Neural cell (in vitro differentiated cells): ENCODE measurements at regions not wholly inside any gene's neighbourhood (a gene's known extent, or its start where the extent isn't known, plus 50 kb on each side); places are given as distances from the start of the nearest gene placed in this dataset.

Experiments used
- H2AFZ ChIP-seq: fragments of 200-600, 300-800 bp; sonication (generic), shearing (Covaris generic); 2 replicates; pipeline ENCODE4 v1.6.0; 2014; ENCODE audit warnings: low read depth, mild to moderate bottlenecking, antibody characterized with exemption, low read length, moderate library complexity
- H3F3A ChIP-seq: fragments of 200-600 bp; shearing (Covaris generic); 2 replicates; pipeline ENCODE4 v1.6.1; 2016; ENCODE audit warnings: mild to moderate bottlenecking, moderate library complexity, mixed read lengths, antibody characterized with exemption, low read length; ENCODE audit not compliant: insufficient read depth, poor library complexity, severe bottlenecking
- H3K27ac ChIP-seq: fragments of 200-600, 300-800 bp; sonication (generic), shearing (Covaris generic); 2 replicates; pipeline ENCODE4 v1.5.1; 2014; ENCODE audit warnings: mild to moderate bottlenecking, low read length, moderate library complexity
- H3K27me3 ChIP-seq: fragments of 300-800, 200-600 bp; sonication (generic), shearing (Covaris generic); 2 replicates; pipeline ENCODE4 v1.6.0; 2014; ENCODE audit warnings: mild to moderate bottlenecking, low read depth, low read length, moderate library complexity; ENCODE audit not compliant: insufficient read depth
- H3K36me3 ChIP-seq: fragments of 300-800, 200-600 bp; sonication (generic), shearing (Covaris generic); 2 replicates; pipeline ENCODE4 v1.5.1; 2014; ENCODE audit warnings: mild to moderate bottlenecking, antibody characterized with exemption, low read length, moderate library complexity; ENCODE audit not compliant: insufficient read depth
- H3K4me2 ChIP-seq: fragments of 300-800, 200-600 bp; sonication (generic), shearing (Covaris generic); 2 replicates; pipeline ENCODE4 v1.6.0; 2014; ENCODE audit warnings: mild to moderate bottlenecking, low read length
- H3K4me3 ChIP-seq: fragments of 300-800, 200-600 bp; sonication (generic), shearing (Covaris generic); 2 replicates; pipeline ENCODE4 v1.5.1; 2014; ENCODE audit warnings: mild to moderate bottlenecking, low read length, moderate library complexity
- H3K79me2 ChIP-seq: fragments of 200-600 bp; shearing (Covaris generic); replicated peaks from 2 replicates; pipeline ENCODE4 v1.6.0; 2014; ENCODE audit warnings: mild to moderate bottlenecking, low read length, moderate library complexity; ENCODE audit not compliant: insufficient read depth
- H3K9ac ChIP-seq: fragments of 300-800, 200-600 bp; sonication (generic), shearing (Covaris generic); 2 replicates; pipeline ENCODE4 v1.6.1; 2016; ENCODE audit warnings: mild to moderate bottlenecking, low read length, mixed read lengths
- H3K9me2 ChIP-seq: fragments of 200-600 bp; shearing (Covaris generic); 2 replicates; pipeline ENCODE4 v1.6.1; 2016; ENCODE audit warnings: mild to moderate bottlenecking, low read length, mixed read lengths; ENCODE audit not compliant: insufficient read depth
- H3K9me3 ChIP-seq: fragments of 200-600, 300-800 bp; sonication (generic), shearing (Covaris generic); 2 replicates; pipeline ENCODE4 v1.6.1; 2016; ENCODE audit warnings: mild to moderate bottlenecking, mixed run types, low read length, moderate library complexity, mixed read lengths
- H4K20me1 ChIP-seq: fragments of 200-600 bp; shearing (Covaris generic); 2 replicates; pipeline ENCODE4 v1.6.1; 2016; ENCODE audit warnings: mild to moderate bottlenecking, mixed run types; ENCODE audit not compliant: insufficient read depth
- CTCF ChIP-seq: fragments of 450-650 bp; IDR thresholded peaks from 2 replicates; pipeline ENCODE4 v1.5.1; 2014; ENCODE audit warnings: antibody characterized with exemption, mild to moderate bottlenecking, moderate library complexity; ENCODE audit not compliant: poor library complexity, severe bottlenecking
- EP300 ChIP-seq: fragments of 450-650 bp; conservative IDR thresholded peaks from 2 replicates; pipeline ENCODE4 v1.6.1; 2014; ENCODE audit warnings: antibody characterized with exemption, mild to moderate bottlenecking, moderate library complexity; ENCODE audit not compliant: poor library complexity, severe bottlenecking
- EZH2 ChIP-seq: fragments of 200-600, 300-800 bp; shearing (Covaris generic), sonication (generic); IDR thresholded peaks from 2 replicates; pipeline ENCODE4 v1.6.1; 2014; ENCODE audit warnings: antibody characterized with exemption, low read length, borderline replicate concordance, mild to moderate bottlenecking; ENCODE audit not compliant: insufficient read depth, poor library complexity, severe bottlenecking
- MXI1 ChIP-seq: fragments of 450-650 bp; conservative IDR thresholded peaks from 2 replicates; pipeline ENCODE4 v1.6.1; 2014; ENCODE audit warnings: antibody characterized with exemption, mild to moderate bottlenecking; ENCODE audit not compliant: poor library complexity, severe bottlenecking
- POLR2AphosphoS5 ChIP-seq: IDR thresholded peaks from 2 replicates; pipeline ENCODE4 v1.6.1; 2012
- RAD21 ChIP-seq: fragments of 450-650 bp; conservative IDR thresholded peaks from 2 replicates; pipeline ENCODE4 v1.6.1; 2014; ENCODE audit warnings: antibody characterized with exemption, mild to moderate bottlenecking, moderate library complexity
- REST ChIP-seq: IDR thresholded peaks from 2 replicates; pipeline ENCODE4 v1.6.1; 2012; ENCODE audit warnings: borderline replicate concordance
- SMC3 ChIP-seq: fragments of 450-650 bp; conservative IDR thresholded peaks from 2 replicates; pipeline ENCODE4 v1.6.1; 2014; ENCODE audit warnings: antibody characterized with exemption, mild to moderate bottlenecking, moderate library complexity; ENCODE audit not compliant: poor library complexity
- TAF1 ChIP-seq: IDR thresholded peaks from 2 replicates; pipeline ENCODE4 v1.6.1; 2012; ENCODE audit warnings: low read depth

- Histone ChIP-seq H2AFZ (no peak overlapping the region), H3K27me3 (no peaks in the 10 kb centered on the region), H3K79me2 (no peaks in the 10 kb centered on the region), H3K9me3 (no peaks in the 10 kb centered on the region), H3K36me3 (no peaks in the 10 kb centered on the region), H3F3A (no peaks in the 10 kb centered on the region), H3K4me3 (no peak overlapping the region), H3K9ac (no peak overlapping the region), H3K9me2 (no peaks in the 10 kb centered on the region), H3K27ac (no peak overlapping the region), H4K20me1 (no peaks in the 10 kb centered on the region), H3K4me2 (no peak overlapping the region)
- TF ChIP-seq CTCF (no peak), POLR2AphosphoS5 (no peak), EZH2 (no peak), SMC3 (no peak)
Measured at GRCh38 chr20:40958598-40958997, 70.0 kb upstream of the TOP1 start.

- H3K9me2 ChIP-seq: no peaks in the 10 kb centered on the region
- H3K36me3 ChIP-seq: no peaks in the 10 kb centered on the region
- H3K79me2 ChIP-seq: no peaks in the 10 kb centered on the region
- no peaks in the 10 kb centered on the region for H4K20me1 ChIP-seq
- TF ChIP-seq TAF1 (no peak), EZH2 (no peak), REST (no peak), CTCF (no peak), EP300 (no peak), RAD21 (no peak), SMC3 (no peak), POLR2AphosphoS5 (no peak), MXI1 (no peak)
- no peaks in the 10 kb centered on the region for H3F3A ChIP-seq
- H3K27me3 ChIP-seq: no peaks in the 10 kb centered on the region
- no peak overlapping the region for H3K27ac ChIP-seq
- H3K4me3 ChIP-seq: no peak overlapping the region
- no peak overlapping the region for H3K9ac ChIP-seq
- H3K9me3 ChIP-seq: no peaks in the 10 kb centered on the region
- H2AFZ ChIP-seq: no peak overlapping the region
- no peak overlapping the region for H3K4me2 ChIP-seq
Measured at GRCh38 chr20:40959325-40960092, 69.1 kb upstream of the TOP1 start.
